GM23338 (cell line): ENCODE measurements at regions not wholly inside any gene's neighbourhood (a gene's known extent, or its start where the extent isn't known, plus 50 kb on each side); places are given as distances from the start of the nearest gene placed in this dataset.

ENCODE experiments used
- CREB1 ChIP-seq: fragments of 250-450 bp; sonication (Bioruptor Pico); IDR thresholded peaks from 2 replicates; pipeline ENCODE4 v1.5.0; 2020; ENCODE audit warnings: low read depth, mild to moderate bottlenecking, moderate library complexity
- CTCF ChIP-seq, 2 experiments: fragments of 200-600 bp in 1 of 2; sonication (generic) in 1 of 2; conservative IDR thresholded peaks; 2 replicates each; pipeline versions ENCODE4 v1.5.1 to v1.6.1; 2016 to 2017; ENCODE audit warnings: antibody characterized with exemption in 2 of 2, low read depth in 2 of 2, mild to moderate bottlenecking in 2 of 2, moderate library complexity in 1 of 2
- EZH2 ChIP-seq: fragments of 200-600 bp; sonication (generic); IDR thresholded peaks from one replicate; pipeline ENCODE4 v1.8.0; 2017; ENCODE audit warnings: antibody characterized with exemption, mild to moderate bottlenecking, low read depth; ENCODE audit not compliant: unreplicated experiment
- POLR2AphosphoS5 ChIP-seq: IDR thresholded peaks from 2 replicates; pipeline ENCODE4 v1.6.1; 2016; ENCODE audit warnings: antibody characterized with exemption, low read depth
- STAT1 ChIP-seq: IDR thresholded peaks from one replicate; pipeline ENCODE4 v1.6.1; 2016; ENCODE audit warnings: antibody characterized with exemption; ENCODE audit not compliant: unreplicated experiment

DNA sequence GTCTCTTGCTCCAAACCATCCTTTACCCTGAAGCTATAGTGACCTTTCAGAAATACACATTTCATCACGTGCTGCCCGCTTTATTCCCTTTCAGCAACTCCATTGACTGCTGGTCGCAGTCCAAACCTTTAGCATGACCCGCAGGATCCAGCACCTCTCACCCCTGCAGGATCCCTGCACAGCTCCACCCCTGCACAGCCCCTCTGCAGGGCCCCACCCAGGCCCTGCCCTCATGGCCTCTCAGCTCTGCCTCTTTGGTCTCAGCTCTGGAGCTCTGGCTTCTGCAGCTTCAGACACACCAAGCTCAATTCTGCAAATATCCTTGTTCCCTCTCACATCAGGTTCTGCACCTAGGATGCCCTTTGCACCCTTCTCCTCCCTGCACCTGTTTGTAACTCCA is 264.9 kb upstream of the C1orf174 start:
- TF ChIP-seq CTCF (conservative IDR thresholded peaks at IDR 0.05; ENCODE audit: low read depth in 2 of 2) (no peak), EZH2 (no peak), CREB1 (CRISPR knock-in tag) (no peak), STAT1 (no peak), POLR2AphosphoS5 (no peak)
